A673 (cell line): ENCODE measurements at regions not wholly inside any gene's neighbourhood (a gene's known extent, or its start where the extent isn't known, plus 50 kb on each side); places are given as distances from the start of the nearest gene placed in this dataset.

Experiments used
- CTCF ChIP-seq: fragments of 300-800, 200-600 bp; sonication (generic); conservative IDR thresholded peaks from 2 replicates; pipeline ENCODE4 v1.5.1; 2017; ENCODE audit warnings: low read depth, mild to moderate bottlenecking, antibody characterized with exemption, low read length, moderate library complexity, mixed read lengths
- EZH2 ChIP-seq: fragments of 200-600 bp; sonication (generic); IDR thresholded peaks from 2 replicates; pipeline ENCODE4 v1.6.1; 2017; ENCODE audit warnings: borderline replicate concordance, low read depth, mild to moderate bottlenecking, mixed read lengths, antibody characterized with exemption, low read length; ENCODE audit not compliant: poor library complexity, severe bottlenecking

- TF ChIP-seq EZH2 (no peak), CTCF (no peak)
Measured at GRCh38 chr5:163950248-163950647, 444.8 kb downstream of the MAT2B start.
